Smooth muscle cell (in vitro differentiated cells): ENCODE measurements at regions not wholly inside any gene's neighbourhood (a gene's known extent, or its start where the extent isn't known, plus 50 kb on each side); places are given as distances from the start of the nearest gene placed in this dataset.

Experiments used
- DNase-seq: peaks from one replicate; lab custom pipeline; 2025; ENCODE audit not compliant: unreplicated experiment; lab: John Stamatoyannopoulos, UW
- H2AFZ ChIP-seq: fragments of 200-600 bp; sonication (generic); 2 replicates; pipeline ENCODE4 v1.6.0; 2016; ENCODE audit warnings: antibody characterized with exemption, low read depth, mild to moderate bottlenecking
- H3F3A ChIP-seq: fragments of 200-600 bp; sonication (generic); 2 replicates; pipeline ENCODE4 v1.6.0; 2017; ENCODE audit warnings: antibody characterized with exemption, low read depth
- H3K27ac ChIP-seq: fragments of 200-600 bp; sonication (generic); 2 replicates; pipeline ENCODE4 v1.5.1; 2016; ENCODE audit warnings: low read depth, mild to moderate bottlenecking
- H3K27me3 ChIP-seq: fragments of 200-600 bp; sonication (generic); 2 replicates; pipeline ENCODE4 v1.6.1; 2016; ENCODE audit warnings: low read depth, mild to moderate bottlenecking
- H3K36me3 ChIP-seq: fragments of 200-600 bp; sonication (generic); 2 replicates; pipeline ENCODE4 v1.5.1; 2016; ENCODE audit warnings: low read depth
- H3K4me1 ChIP-seq: fragments of 200-600 bp; sonication (generic); 2 replicates; pipeline ENCODE4 v1.5.1; 2016; ENCODE audit warnings: low read depth
- H3K4me2 ChIP-seq: fragments of 200-600 bp; sonication (generic); 2 replicates; pipeline ENCODE4 v1.6.0; 2016; ENCODE audit warnings: mild to moderate bottlenecking
- H3K4me3 ChIP-seq: fragments of 200-600 bp; sonication (generic); 2 replicates; pipeline ENCODE4 v1.5.1; 2016; ENCODE audit warnings: mild to moderate bottlenecking
- H3K79me2 ChIP-seq: fragments of 200-600 bp; sonication (generic); 2 replicates; pipeline ENCODE4 v1.6.0; 2016; ENCODE audit warnings: low read depth, mild to moderate bottlenecking
- H3K9ac ChIP-seq: fragments of 200-600 bp; sonication (generic); 2 replicates; pipeline ENCODE4 v1.6.0; 2016; ENCODE audit warnings: low read depth
- H3K9me3 ChIP-seq: fragments of 200-600 bp; sonication (generic); replicated peaks from 2 replicates; pipeline ENCODE4 v1.5.1; 2016; ENCODE audit warnings: low read depth
- H4K20me1 ChIP-seq: fragments of 200-600 bp; sonication (generic); 2 replicates; pipeline ENCODE4 v1.6.0; 2016; ENCODE audit warnings: low read depth
- CTCF ChIP-seq: fragments of 200-600 bp; sonication (generic); IDR thresholded peaks from 2 replicates; pipeline ENCODE4 v1.5.1; 2017; ENCODE audit warnings: borderline replicate concordance, mild to moderate bottlenecking, antibody characterized with exemption; ENCODE audit not compliant: insufficient read depth, poor library complexity, severe bottlenecking
- WGBS: methylation state at CpG from one replicate; pipeline ENCODE4 v1.1.7; 2016; ENCODE audit warnings: low lambda C conversion rate; 5-methylcytosine and 5-hydroxymethylcytosine counted together

- H4K20me1 ChIP-seq, result no peaks in the 10 kb centered on the region
- no peak overlapping the region for H3K9ac ChIP-seq
- DNase-seq, result no peak
- H3K4me1 ChIP-seq, result no peaks in the 10 kb centered on the region
- no peak overlapping the region for H2AFZ ChIP-seq
- no peaks in the 10 kb centered on the region for H3K36me3 ChIP-seq
- no peaks in the 10 kb centered on the region for H3F3A ChIP-seq
- H3K79me2 ChIP-seq, result no peaks in the 10 kb centered on the region
- no peak overlapping the region for H3K27ac ChIP-seq
- H3K4me2 ChIP-seq, result no peak overlapping the region
- H3K4me3 ChIP-seq, result no peak overlapping the region
- no peaks in the 10 kb centered on the region for H3K27me3 ChIP-seq
- whole genome bisulfite sequencing, result 77% methylated on average over 4 of the region's 4 CpGs
- TF ChIP-seq CTCF, result no peak
- no peaks in the 10 kb centered on the region for H3K9me3 ChIP-seq
Measured at GRCh38 chr16:26344240-26344776, 652.5 kb downstream of the HS3ST4 start.

GRCh38 chr16:26344976-26345375, 653.2 kb downstream of the HS3ST4 start:
- Histone ChIP-seq H3K36me3 (no peaks in the 10 kb centered on the region), H2AFZ (no peak overlapping the region), H3K9ac (no peak overlapping the region), H3K4me3 (no peak overlapping the region), H3K4me2 (no peak overlapping the region), H3F3A (no peaks in the 10 kb centered on the region), H4K20me1 (no peaks in the 10 kb centered on the region), H3K9me3 (no peaks in the 10 kb centered on the region), H3K27ac (no peak overlapping the region), H3K27me3 (no peaks in the 10 kb centered on the region), H3K79me2 (no peaks in the 10 kb centered on the region), H3K4me1 (no peaks in the 10 kb centered on the region)
- DNase-seq, result no peak
- no peak for TF ChIP-seq CTCF
- WGBS, result 90% methylated on average over 5 of the region's 5 CpGs

- H3K4me1 ChIP-seq, result no peaks in the 10 kb centered on the region
- no peaks in the 10 kb centered on the region for H3F3A ChIP-seq
- DNase-seq, result no peak
- no peaks in the 10 kb centered on the region for H3K9me3 ChIP-seq
- no peaks in the 10 kb centered on the region for H4K20me1 ChIP-seq
- no peaks in the 10 kb centered on the region for H3K79me2 ChIP-seq
- no peak overlapping the region for H2AFZ ChIP-seq
- no peaks in the 10 kb centered on the region for H3K27me3 ChIP-seq
- H3K36me3 ChIP-seq, result no peaks in the 10 kb centered on the region
- H3K4me2 ChIP-seq, result no peak overlapping the region
- H3K4me3 ChIP-seq, result no peak overlapping the region
- H3K9ac ChIP-seq, result no peak overlapping the region
- 81% methylated on average over 4 of the region's 4 CpGs for WGBS
- no peak overlapping the region for H3K27ac ChIP-seq
- no peak for TF ChIP-seq CTCF
Measured at GRCh38 chr16:26345966-26346365, 654.2 kb downstream of the HS3ST4 start.

GRCh38 chr16:26348095-26348494, 656.3 kb downstream of the HS3ST4 start:
- Histone ChIP-seq H3K27ac (no peak overlapping the region), H3K79me2 (no peaks in the 10 kb centered on the region), H3K36me3 (no peaks in the 10 kb centered on the region), H3K4me1 (no peaks in the 10 kb centered on the region), H3K4me2 (no peak overlapping the region), H3K27me3 (no peaks in the 10 kb centered on the region), H4K20me1 (no peaks in the 10 kb centered on the region), H3K4me3 (no peak overlapping the region), H3K9ac (no peak overlapping the region), H2AFZ (no peak overlapping the region), H3K9me3 (no peaks in the 10 kb centered on the region), H3F3A (no peaks in the 10 kb centered on the region)
- no peak for DNase-seq
- WGBS, result 87% methylated on average over 10 of the region's 10 CpGs
- no peak for TF ChIP-seq CTCF
